ENCODE measurements at regions not wholly inside any gene's neighbourhood (a gene's known extent, or its start where the extent isn't known, plus 50 kb on each side); places are given as distances from the start of the nearest gene placed in this dataset.

GRCh38 chr3:187823746-187824145 lies 78.5 kb upstream of the BCL6 start:
- no peak for DNase-seq

DNA sequence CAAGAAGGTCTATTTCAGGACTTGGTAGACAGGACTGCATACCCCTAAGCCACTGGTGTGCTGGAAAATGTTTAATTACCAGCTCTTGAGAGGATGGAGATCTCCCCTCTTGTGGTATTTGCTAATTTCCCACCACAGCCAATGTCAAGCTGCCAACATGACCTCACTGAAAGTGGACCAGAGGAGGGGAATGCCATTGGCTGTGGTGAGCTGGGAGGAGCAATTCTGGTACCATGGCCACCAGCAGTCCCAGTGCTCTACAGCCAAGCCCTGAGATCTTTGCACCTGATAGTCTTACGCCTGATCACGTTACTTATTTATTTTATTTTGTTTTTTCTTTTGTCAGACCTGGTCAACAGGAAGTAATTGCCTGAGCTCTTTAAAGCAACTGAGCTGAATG lies 82.5 kb upstream of the BCL6 start:
- no peak for DNase-seq

DNA sequence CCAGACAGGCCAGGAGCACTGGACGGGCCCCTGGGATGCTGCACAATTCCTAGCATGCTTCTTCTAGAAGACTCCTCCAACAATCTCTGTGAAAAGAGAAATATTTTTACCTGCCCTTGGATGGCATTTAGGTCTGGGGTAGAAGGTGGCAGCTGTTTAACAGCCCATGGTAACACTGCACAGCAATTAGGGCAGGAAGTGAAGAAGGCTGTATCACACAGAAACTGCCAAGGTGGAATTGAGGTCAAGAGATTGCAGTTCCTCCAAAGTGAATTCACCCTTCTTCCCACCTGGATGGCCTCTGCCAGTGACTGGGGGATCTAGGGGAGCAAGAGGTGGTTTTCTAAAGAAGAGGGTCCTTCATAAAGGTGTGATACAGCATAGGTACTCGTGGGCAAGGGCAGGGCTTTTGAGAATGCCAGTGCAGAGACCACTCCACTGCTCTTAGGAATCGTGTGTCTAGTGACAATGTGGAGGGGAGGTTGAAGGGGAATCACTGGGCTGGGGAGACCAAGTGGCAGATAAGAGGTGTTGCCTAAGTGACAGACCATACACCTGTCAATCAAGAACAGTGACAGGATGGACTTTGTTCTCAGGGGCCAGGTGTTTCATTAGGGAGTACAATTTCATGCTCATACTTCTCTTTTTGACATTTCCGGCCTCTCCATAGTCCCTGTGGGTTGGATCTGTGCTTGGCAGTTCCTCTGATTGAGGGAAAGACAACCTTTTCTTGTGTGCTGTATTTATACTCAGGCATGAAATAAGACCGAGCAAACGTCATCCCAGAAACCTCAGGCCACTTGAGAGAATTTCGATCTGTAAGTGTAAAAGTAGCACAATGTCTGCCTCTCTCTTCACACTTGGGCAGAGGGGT lies 83.5 kb upstream of the BCL6 start:
- DNase-seq = no peak

GRCh38 chr3:187830181-187830580 lies 84.9 kb upstream of the BCL6 start:
- DNase-seq = no peak

GRCh38 chr3:187831125-187832051 lies 86.1 kb upstream of the BCL6 start:
- no peak for DNase-seq

DNA sequence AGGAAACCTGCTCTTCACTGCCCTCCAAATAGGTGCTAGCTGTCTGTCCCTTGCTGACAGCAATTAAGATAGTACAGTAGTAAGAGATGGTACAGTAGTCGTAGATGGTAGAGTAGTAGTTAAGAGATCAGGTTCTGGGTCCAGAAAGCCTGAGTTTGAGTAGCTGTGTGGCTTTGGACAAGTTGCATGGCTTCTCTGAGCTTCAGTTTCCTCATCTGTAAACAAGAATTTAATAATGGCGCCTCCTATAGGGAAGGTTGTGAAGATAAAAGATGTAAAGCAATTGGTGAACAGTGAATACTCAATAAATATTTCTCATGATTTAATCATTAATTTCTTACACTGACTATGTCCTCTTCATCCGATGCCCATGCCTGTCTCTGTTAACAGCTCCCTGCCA lies 86.9 kb upstream of the BCL6 start:
- no peak for DNase-seq

GRCh38 chr3:187833375-187833774 lies 88.1 kb upstream of the BCL6 start:
- no peak for DNase-seq

DNA sequence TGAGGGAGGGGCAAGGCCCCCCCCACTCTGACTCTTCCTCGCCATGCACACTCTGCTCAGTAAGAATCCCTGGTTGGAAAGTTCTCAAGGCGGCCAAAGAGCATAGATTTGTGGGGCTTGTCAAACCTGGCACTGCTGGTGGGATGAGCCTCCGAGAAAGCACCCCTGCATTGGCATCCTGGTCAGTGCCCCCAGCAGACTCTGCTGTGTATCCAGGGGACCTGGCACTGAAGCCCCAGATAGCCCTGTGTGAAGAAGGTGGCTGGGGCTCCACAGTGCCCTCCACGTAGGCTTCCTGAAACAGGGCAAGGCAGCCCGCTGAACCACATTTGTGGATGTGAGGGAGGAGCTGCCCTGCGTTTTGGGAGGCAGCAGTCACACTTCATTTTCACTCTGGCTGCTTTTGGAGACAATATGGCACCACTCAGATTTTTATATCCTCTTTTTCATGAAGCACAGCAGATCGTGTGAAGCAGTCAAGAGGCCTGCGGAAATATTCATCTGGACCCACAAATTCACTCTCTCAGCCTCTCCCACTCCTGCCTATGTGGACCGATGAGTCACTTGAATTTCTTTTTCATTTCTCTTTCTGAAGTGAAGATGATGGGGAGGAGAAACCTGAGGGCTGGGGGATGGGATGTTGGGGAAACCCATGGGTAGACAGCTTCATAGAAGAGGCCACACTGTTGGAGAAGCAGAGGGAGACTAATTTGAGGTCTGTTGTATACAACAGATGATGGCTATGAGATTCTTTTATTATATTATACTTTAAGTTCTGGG lies 88.7 kb upstream of the BCL6 start:
- no peak for DNase-seq

DNA sequence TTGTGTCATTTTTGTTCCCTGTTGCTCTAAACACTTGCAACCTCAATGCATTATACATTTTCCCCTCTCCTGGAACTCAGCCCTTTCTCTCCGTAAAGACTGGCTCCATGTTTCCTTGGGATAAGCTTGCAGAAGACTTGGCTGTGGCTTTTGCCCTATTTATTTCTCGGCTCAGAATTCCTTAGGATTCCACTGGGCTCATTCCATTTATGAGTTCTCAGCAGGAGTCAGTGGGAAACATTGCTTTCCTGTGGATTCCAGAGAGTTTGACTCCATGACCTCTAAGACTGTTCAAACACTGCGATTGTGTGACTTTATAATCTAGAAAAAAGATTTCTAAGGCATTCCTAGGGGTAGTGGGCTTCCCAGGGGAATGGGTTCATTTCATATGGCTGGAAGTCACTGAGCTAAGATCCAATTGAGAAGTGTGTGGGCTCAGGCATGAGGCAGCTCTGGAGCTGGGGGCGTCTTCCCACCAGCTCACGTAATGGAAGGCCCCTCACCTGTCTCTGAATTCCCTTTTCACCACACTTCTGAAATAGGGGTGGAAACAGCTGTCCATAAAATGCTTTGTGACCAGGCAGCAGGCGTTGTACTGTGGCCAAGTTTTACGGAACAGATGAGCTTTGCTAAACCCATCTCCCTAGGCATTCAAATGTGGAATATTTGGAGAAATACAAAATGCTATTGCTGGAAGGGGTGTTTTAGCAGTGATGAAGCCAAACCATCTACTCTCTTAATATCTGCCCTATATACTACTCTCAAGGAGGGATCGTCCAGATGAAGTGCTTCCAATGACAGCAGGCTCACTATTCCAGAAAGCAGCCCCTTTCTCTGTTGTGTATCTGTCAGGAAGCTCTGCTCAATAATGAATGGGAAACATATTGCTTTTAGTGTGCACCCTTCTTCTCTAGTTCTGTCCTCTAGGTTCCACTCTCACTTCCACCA lies 91.8 kb upstream of the BCL6 start:
- peak; percentile 61 for DNase-seq

- DNase-seq = peak; percentile 3
Measured at GRCh38 chr3:187838016-187838540, 92.8 kb upstream of the BCL6 start.

GRCh38 chr3:187839422-187839821 lies 94.2 kb upstream of the BCL6 start:
- no peak for DNase-seq

DNA sequence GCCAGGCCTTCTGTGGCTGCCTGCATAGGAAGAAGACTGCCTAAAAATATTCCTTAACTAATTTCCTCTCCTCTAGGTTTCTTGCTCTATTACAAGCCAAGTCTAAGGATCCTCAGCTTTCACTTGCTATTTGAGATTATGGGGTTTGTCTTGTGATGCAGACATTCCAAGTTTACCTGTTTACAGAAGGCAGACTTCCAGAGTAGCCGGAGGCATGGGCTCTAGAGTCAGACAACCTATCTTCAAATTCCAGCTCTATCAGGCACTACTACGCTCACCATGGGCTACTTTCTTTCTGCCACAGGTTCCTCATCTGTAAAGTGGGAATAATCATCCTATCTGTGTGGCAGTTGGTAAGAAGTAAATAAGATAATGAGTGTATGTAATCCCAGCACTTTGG lies 95.6 kb upstream of the BCL6 start:
- DNase-seq = no peak

GRCh38 chr3:187841560-187841959 lies 96.3 kb upstream of the BCL6 start:
- peak; percentile 12 for DNase-seq

- no peak for DNase-seq
Measured at GRCh38 chr3:187843654-187844053, 98.4 kb upstream of the BCL6 start.

GRCh38 chr3:187844708-187845107 lies 99.4 kb upstream of the BCL6 start:
- DNase-seq = no peak

- DNase-seq = no peak
Measured at GRCh38 chr3:187845826-187846225, 100.6 kb upstream of the BCL6 start.

GRCh38 chr3:187848401-187848800 lies 103.1 kb upstream of the BCL6 start:
- no peak for DNase-seq

GRCh38 chr3:187849016-187849654 lies 103.9 kb upstream of the BCL6 start:
- DNase-seq = no peak

GRCh38 chr3:187850258-187850921 lies 105.1 kb upstream of the BCL6 start:
- no peak for DNase-seq
